ENCODE measurements at regions not wholly inside any gene's neighbourhood (a gene's known extent, or its start where the extent isn't known, plus 50 kb on each side); places are given as distances from the start of the nearest gene placed in this dataset.

- TF ChIP-seq CTCF (IDR thresholded peaks at IDR 0.05) (no peak), POLR2A (IDR thresholded peaks at IDR 0.05) (no peak)
Measured at GRCh38 chrX:39829965-39830364, 267.8 kb downstream of the BCOR start.

Measured in body of pancreas (tissue), 4 donors.